Omental fat pad (tissue), 3 donors: ENCODE measurements at regions not wholly inside any gene's neighbourhood (a gene's known extent, or its start where the extent isn't known, plus 50 kb on each side); places are given as distances from the start of the nearest gene placed in this dataset.

Experiments
- ATAC-seq: fragments of 150-250 bp; one replicate; pipeline ENCODE4 v1.9.1; 2016; ENCODE audit warnings: mild to moderate bottlenecking, moderate library complexity; ENCODE audit not compliant: low FRiP score
- DNase-seq: peaks from one replicate; pipeline ENCODE4 v3.0.0-alpha.2; 2019; ENCODE audit warnings: low spot score
- CTCF ChIP-seq, 3 donors: fragments of 450-650 bp; IDR thresholded peaks; one replicate each; pipeline ENCODE4 v1.5.1; 2016 to 2017; ENCODE audit warnings: antibody characterized with exemption in 3 of 3, mild to moderate bottlenecking in 3 of 3, moderate library complexity in 2 of 3

GRCh38 chr12:69059465-69060457 lies 126.8 kb upstream of the CPM start:
- TF ChIP-seq CTCF (IDR thresholded peaks at IDR 0.05) = no peak
- no peak for DNase-seq
- ATAC-seq = peak; percentile 39

GRCh38 chr12:69061574-69061973 lies 128.6 kb upstream of the CPM start:
- no peak for TF ChIP-seq CTCF (IDR thresholded peaks at IDR 0.05)
- no peak for DNase-seq
- no peak for ATAC-seq

GRCh38 chr12:69062621-69063237 lies 129.8 kb upstream of the CPM start:
- ATAC-seq (no peak), DNase-seq (no peak)
- TF ChIP-seq CTCF (IDR thresholded peaks at IDR 0.05) = no peak

GRCh38 chr12:69064734-69065443 lies 131.9 kb upstream of the CPM start:
- DNase-seq = no peak
- no peak for TF ChIP-seq CTCF (IDR thresholded peaks at IDR 0.05)
- no peak for ATAC-seq

GRCh38 chr12:69065775-69066174 lies 132.8 kb upstream of the CPM start:
- no peak for TF ChIP-seq CTCF (IDR thresholded peaks at IDR 0.05)
- ATAC-seq = no peak
- DNase-seq = no peak

- no peak for TF ChIP-seq CTCF (IDR thresholded peaks at IDR 0.05)
- no peak for DNase-seq
- no peak for ATAC-seq
Observed at GRCh38 chr12:69066492-69067373, 133.8 kb upstream of the CPM start.
